ENCODE measurements at regions not wholly inside any gene's neighbourhood (a gene's known extent, or its start where the extent isn't known, plus 50 kb on each side); places are given as distances from the start of the nearest gene placed in this dataset.

- Histone ChIP-seq H3K36me3 (ENCODE audit: low read depth) (no peaks in the 10 kb centered on the region), H3K9me3 (no peaks in the 10 kb centered on the region), H3K4me1 (ENCODE audit: low read depth) (no peaks in the 10 kb centered on the region), H3K4me3 (no peak overlapping the region)
- intact Hi-C loops (cut with DNase I, micrococcal nuclease): no loop called here
- DNase-seq: peak; percentile 49 to 92 (median 61)
- ATAC-seq: peak; percentile 99
- TF ChIP-seq CTCF (IDR thresholded peaks at IDR 0.05): peak; percentile 55
Measured at GRCh38 chr15:85296615-85297402, 83.6 kb upstream of the AKAP13 start.

- intact Hi-C loops (cut with DNase I, micrococcal nuclease): no loop called here
- Histone ChIP-seq H3K4me1 (ENCODE audit: low read depth) (no peaks in the 10 kb centered on the region), H3K9me3 (no peaks in the 10 kb centered on the region), H3K36me3 (ENCODE audit: low read depth) (no peaks in the 10 kb centered on the region), H3K4me3 (no peak overlapping the region)
- DNase-seq: no peak
- TF ChIP-seq CTCF (IDR thresholded peaks at IDR 0.05): no peak
- no peak for ATAC-seq
Measured at GRCh38 chr15:85297537-85297936, 82.9 kb upstream of the AKAP13 start.

GRCh38 chr15:85298366-85298765, 82.0 kb upstream of the AKAP13 start:
- Histone ChIP-seq H3K4me1 (ENCODE audit: low read depth) (no peaks in the 10 kb centered on the region), H3K4me3 (no peak overlapping the region), H3K36me3 (ENCODE audit: low read depth) (peaks cover 2% of the 10 kb centered on the region), H3K9me3 (no peaks in the 10 kb centered on the region)
- TF ChIP-seq CTCF (IDR thresholded peaks at IDR 0.05): no peak
- no peak for ATAC-seq
- no peak for DNase-seq
- intact Hi-C loops (cut with DNase I, micrococcal nuclease): no loop called here

- no peak overlapping the region for H3K4me3 ChIP-seq
- H3K9me3 ChIP-seq: no peaks in the 10 kb centered on the region
- no peak for TF ChIP-seq CTCF (IDR thresholded peaks at IDR 0.05)
- DNase-seq (no peak), ATAC-seq (no peak)
- intact Hi-C loops (cut with DNase I, micrococcal nuclease): no loop called here
- H3K36me3 ChIP-seq (ENCODE audit: low read depth): peaks cover 3% of the 10 kb centered on the region
- H3K4me1 ChIP-seq (ENCODE audit: low read depth): no peaks in the 10 kb centered on the region
Measured at GRCh38 chr15:85298941-85299340, 81.5 kb upstream of the AKAP13 start.

- H3K9me3 ChIP-seq: no peaks in the 10 kb centered on the region
- no peaks in the 10 kb centered on the region for H3K4me1 ChIP-seq (ENCODE audit: low read depth)
- DNase-seq (no peak), ATAC-seq (no peak)
- no peak overlapping the region for H3K4me3 ChIP-seq
- no peak for TF ChIP-seq CTCF (IDR thresholded peaks at IDR 0.05)
- intact Hi-C loops (cut with DNase I, micrococcal nuclease): no loop called here
- peaks cover 3% of the 10 kb centered on the region for H3K36me3 ChIP-seq (ENCODE audit: low read depth)
Measured at GRCh38 chr15:85302271-85302670, 78.1 kb upstream of the AKAP13 start.
